HG02840 (cell line): ENCODE measurements at regions not wholly inside any gene's neighbourhood (a gene's known extent, or its start where the extent isn't known, plus 50 kb on each side); places are given as distances from the start of the nearest gene placed in this dataset.

Experiments
- ATAC-seq: cut with Tn5 transposase; IDR thresholded peaks from one replicate; pipeline ENCODE4 v1.9.1; 2021; ENCODE audit warnings: mild to moderate bottlenecking, moderate library complexity, moderate number of reproducible peaks; ENCODE audit not compliant: unreplicated experiment, low FRiP score

DNA sequence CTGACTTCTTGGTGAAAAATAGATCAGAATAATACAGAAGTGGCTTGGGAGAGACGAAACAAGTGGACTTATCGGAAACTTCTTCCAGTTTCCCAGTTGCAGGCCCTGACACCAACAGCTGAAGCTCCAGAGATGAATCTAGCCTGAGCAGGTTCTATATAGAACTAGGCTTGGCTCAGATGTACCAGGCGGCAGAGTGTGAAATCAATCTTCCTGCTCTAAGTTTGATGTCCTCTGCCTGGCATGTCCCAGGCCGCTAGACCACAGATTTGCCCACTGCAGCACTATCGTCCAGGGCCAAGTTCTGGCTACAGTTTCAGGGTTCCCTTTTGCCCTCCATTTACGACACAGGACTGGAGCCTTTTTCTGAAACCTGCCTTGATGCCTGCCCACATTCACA, 91.3 kb upstream of the PLEKHA5 start:
- no peak for ATAC-seq

DNA sequence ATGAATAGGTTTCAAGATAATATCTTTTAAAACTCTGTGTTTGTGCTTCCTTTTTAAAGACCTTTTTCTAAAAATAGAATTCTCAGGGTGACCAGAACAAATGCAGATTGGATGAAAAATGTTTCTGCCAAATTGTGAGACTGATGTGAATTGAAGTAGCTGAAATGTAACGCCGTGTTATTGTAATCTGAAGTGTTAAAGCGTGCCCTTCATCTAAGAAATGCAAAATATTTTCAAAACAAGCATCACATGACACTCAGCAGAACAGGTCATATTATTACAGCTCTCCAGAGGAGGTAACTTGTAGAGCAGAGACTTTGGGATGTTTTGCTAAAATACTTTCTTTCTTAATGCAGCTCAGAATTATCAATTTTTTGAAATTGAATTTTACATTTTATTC, 90.0 kb upstream of the PLEKHA5 start:
- no peak for ATAC-seq

DNA sequence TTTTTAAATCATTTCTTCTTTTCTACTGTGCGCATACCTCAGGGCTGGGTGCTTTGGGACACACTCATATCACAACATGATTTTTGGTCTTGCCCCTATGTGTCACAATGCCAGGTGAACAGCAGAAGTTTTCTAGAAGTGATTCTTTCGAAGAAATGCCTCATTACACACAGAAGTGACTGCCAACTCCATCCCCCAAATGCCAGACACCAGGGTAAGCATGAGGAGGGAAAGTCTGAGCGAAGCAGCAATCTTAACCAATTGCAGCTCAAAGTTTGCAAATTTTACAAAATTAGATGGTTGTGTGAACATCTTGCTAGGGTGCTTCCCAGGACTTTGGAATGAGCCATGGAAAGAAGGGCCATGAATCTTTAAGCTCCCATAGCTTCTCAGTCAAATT, 87.3 kb upstream of the PLEKHA5 start:
- ATAC-seq = no peak

DNA sequence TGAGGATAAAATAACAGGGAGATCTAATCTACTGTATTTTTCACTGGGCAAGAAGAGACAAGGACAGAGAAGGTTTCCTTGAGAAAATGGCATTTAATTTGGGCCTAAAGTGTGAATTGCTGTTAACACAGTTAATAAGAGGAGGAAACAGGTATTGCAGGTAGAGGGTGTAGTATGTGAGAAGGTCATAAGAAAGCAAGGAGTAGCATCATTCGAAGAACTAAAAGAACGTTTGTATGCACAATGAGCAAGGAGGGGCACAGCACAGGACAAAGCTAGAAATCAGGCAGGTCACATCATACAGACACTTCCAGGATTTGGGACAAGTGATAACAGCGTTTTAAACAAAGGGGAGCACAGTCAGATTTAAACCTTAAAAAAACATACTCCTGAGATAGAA, 85.1 kb upstream of the PLEKHA5 start:
- ATAC-seq = no peak

DNA sequence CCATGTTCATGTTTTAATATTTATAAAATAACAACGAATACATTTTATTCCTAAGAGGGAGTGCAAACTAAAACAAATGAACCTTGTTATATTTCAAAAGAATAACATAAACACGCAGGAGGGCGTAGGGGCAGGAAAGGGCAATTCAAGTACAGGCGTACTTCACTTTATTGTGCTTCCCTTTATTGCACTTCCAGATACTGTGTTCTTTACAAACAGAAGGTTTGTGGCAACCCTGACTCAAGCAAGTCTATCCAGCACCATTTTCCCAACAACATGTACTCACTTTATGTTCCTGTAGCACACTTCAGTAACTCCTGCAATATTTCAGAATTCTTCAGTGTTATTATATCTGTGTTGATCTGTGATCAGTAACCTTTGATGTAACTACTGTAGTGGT, 84.6 kb upstream of the PLEKHA5 start:
- ATAC-seq = no peak

DNA sequence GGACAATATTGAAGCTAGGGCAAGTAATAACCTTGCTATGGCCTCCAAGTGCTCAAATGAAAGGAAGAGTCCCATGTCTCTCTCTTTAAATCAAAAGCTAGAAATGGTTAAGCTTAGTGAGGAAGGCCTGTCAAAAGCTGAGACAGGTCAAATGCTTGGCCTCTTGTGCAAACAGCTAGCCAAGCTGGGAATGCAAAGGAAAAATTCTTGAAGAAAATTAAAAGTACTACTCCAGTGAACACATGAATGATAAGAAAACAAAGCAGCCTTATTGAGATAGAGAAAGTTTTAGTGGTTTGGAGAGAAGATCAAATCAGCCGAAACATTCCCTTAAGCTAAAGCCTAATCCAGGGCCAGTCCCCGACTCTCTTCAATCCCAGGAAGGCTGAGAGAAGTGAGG, 84.1 kb upstream of the PLEKHA5 start:
- ATAC-seq = no peak

- no peak for ATAC-seq
Observed at GRCh38 chr12:19048943-19049342, 80.6 kb upstream of the PLEKHA5 start.

DNA sequence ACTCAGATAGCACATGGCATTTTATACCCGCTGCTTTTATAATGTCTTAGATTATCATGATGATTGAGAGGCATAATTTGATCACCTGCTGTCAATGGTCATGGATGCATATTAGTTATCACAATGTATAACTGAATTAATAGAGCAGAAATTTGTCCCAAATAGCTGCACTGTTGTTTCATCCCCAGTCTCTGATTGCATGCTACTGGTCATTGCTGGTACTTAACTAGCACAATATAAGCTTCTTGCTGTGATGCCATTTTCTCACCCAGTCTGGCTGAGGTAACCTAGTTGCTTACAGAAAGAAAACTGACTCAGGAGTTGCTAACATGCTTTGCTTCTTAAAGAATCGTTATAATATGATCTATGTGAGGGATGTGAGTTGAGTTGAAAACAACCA, 76.8 kb upstream of the PLEKHA5 start:
- no peak for ATAC-seq

- no peak for ATAC-seq
Observed at GRCh38 chr12:19053218-19053617, 76.3 kb upstream of the PLEKHA5 start.

- ATAC-seq = no peak
Observed at GRCh38 chr12:19054035-19054434, 75.5 kb upstream of the PLEKHA5 start.

GRCh38 chr12:19055589-19055988, 73.9 kb upstream of the PLEKHA5 start:
- ATAC-seq = no peak

- ATAC-seq = no peak
Observed at GRCh38 chr12:19058235-19059021, 71.1 kb upstream of the PLEKHA5 start.

DNA sequence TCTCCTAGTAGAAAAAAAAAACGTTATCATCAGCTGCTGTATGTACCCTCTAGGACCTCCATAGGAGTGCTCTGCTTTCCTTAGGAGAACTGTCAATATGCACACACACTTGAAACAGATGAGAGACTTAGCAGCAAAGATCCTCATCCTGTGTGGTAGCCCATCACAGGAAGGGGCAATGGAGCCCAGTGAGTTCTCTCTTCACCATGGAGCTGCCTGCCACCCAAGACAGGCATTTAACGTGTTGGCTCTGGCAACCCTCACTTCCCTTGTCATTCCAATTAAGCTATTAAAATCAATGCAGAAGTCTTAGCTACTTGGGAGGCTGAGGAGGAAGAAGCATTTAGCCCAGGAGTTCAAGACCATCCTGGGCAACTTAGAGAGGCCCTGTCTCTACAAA, 64.8 kb upstream of the PLEKHA5 start:
- ATAC-seq = no peak

GRCh38 chr12:19065223-19065622, 64.3 kb upstream of the PLEKHA5 start:
- ATAC-seq = no peak

- no peak for ATAC-seq
Observed at GRCh38 chr12:19065871-19066270, 63.7 kb upstream of the PLEKHA5 start.

- ATAC-seq = no peak
Observed at GRCh38 chr12:19066475-19067001, 63.0 kb upstream of the PLEKHA5 start.

GRCh38 chr12:19068137-19068536, 61.4 kb upstream of the PLEKHA5 start:
- no peak for ATAC-seq

- ATAC-seq = no peak
Observed at GRCh38 chr12:19070341-19070740, 59.2 kb upstream of the PLEKHA5 start.

DNA sequence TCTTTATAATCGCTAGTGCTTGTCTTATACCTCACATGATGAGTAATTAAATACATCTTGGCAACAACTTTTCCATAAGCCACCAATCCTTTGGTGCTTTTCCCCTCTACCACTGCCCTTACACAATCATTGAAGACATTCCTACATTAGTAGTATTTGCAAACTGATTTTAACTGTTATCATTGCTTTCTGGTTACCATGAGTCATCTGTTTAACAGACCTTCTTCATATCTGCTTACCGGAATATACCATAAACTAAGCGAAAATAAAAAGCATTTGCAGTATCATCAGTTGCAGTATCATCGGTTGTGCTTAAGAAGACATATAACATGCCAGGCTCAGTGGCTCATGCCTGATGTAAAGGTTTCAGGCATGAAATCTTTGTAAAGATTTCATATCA, 54.8 kb upstream of the PLEKHA5 start:
- no peak for ATAC-seq

DNA sequence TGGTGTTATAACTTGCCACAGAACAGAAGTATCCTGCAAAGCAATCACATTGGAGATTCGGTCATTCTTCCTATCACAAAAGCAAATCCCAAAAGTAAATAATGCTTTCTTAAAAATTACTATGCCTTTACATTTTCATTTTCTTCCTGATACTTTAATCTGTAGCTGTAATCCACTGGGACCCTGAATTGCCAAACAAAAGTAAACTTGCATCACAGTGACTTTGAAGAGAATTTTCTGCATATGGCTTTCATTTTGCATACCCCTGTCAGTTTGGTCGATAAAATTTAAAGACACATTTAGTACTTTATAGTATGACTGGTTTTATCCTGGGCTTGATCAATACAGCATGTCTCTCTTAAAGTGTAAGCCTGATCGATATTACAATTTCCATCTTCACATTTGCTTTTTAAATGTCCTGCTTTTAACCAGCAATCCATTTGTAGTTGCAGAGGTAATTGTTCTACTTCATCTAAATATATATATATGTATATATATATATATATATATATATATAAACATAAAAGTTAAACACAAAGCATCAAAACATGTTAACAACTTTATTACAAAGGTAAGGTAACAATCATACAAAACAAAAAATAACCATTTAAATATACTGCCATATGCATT, 53.7 kb upstream of the PLEKHA5 start:
- ATAC-seq = no peak
